H4 (cell line): ENCODE measurements at regions not wholly inside any gene's neighbourhood (a gene's known extent, or its start where the extent isn't known, plus 50 kb on each side); places are given as distances from the start of the nearest gene placed in this dataset.
"Not testable (repeated sequence)": the region's sequence is repeated elsewhere in the genome, so short reads cannot be mapped to it uniquely, and the experiment has no call there.

Source experiments
- DNase-seq: peaks from one replicate; pipeline ENCODE4 v3.0.0-alpha.2; 2015; ENCODE audit warnings: low spot score

DNA sequence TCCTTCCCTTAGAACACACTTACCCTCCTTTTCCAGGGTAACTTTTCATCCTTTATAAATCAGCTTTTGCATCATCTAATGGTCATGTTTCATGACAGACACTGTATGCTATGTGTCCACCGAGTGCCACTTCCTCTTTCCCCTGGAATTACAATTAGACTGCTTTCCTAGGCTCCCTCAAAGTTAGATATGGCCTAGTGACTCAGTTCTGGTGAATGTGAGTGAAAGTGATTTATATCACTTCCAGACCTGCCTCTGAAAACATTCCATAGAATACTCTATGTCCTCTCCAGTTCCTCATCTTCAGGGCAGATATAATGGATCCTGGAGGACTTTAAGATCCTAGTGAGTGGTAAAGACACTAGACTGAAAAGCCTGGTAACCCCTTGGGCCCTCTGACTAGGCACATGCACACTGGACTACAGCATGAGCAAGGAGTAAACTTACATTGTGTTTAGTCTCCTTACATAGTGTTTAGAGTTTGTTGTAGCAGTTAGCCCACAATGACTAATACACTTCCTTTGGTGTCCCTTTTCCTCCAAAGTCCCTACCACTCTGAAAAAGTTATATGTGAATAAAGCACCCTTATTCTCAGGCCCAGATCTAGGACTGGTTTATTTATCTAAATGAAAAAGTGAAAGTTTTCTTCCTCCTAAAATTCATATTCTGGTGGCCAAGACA is 59.3 kb downstream of the GPR88 start:
- DNase-seq: peak; percentile 70

DNA sequence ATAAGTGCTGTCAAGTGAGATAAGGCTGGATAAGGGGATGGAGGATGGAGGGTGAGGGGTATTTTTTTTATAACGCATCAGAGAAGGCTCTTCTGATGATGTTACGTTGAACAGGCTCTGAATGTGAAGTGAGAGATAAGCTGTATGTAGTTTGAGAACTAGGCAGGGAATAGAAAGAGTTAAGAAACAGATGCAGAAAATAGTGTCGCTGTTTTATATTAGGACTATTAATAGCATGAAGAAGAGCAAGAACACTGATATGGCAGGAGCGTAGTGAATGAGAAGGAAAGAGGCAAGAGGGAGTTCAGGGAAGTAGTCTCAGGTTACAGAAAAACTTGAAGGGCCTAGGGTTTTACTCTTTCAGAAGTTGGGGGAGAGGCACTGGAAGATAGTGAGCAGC is 59.8 kb downstream of the GPR88 start:
- no peak for DNase-seq

DNA sequence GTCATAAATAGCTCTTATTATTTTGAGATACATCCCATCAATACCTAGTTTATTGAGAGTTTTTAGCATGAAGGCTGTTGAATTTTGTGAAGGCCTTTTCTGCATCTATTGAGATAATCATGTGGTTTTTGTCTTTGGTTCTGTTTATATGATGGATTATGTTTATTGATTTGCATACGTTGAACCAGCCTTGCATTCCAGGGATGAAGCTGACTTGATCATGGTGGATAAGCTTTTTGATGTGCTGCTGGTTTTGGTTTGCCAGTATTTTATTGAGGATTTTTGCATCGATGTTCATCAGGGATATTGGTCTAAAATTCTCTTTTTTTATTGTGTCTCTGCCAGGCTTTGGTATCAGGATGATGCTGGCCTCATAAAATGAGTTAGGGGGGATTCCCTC is 62.4 kb downstream of the GPR88 start:
- DNase-seq: not testable (repeated sequence)

DNA sequence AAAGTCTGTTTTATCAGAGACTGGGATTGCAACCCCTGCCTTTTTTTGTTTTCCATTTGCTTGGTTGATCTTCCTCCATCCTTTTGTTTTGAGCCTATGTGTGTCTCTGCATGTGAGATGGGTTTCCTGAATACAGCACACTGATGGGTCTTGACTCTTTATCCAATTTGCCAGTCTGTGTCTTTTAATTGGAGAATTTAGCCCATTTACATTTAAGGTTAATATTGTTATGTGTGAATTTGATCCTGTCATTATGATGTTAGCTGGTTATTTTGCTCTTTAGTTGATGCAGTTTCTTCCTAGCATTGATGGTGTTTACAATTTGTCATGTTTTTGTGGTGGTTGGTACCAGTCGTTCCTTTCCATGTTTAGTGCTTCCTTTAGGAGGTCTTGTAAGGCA is 64.1 kb downstream of the GPR88 start:
- DNase-seq: not testable (repeated sequence)

DNA sequence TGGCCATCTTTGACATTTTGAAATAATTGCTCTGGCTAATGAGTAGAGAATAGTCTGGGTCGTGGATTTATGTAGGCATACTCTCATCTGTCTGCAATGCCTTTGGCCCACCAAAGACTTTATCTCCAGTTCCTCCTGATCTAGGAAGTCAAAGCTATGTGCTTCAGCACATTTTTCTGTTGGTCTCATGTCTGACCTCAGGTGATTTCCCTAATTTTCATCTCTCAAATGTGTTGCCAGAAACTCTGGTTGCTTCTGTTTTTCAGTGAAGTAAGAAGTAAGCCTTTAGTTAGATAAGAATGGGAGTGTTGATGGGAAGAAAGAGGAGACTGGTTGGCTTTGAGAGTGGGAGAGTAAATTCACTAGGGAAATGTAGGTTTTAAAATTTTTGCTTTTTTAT is 66.4 kb downstream of the GPR88 start:
- DNase-seq: no peak

DNA sequence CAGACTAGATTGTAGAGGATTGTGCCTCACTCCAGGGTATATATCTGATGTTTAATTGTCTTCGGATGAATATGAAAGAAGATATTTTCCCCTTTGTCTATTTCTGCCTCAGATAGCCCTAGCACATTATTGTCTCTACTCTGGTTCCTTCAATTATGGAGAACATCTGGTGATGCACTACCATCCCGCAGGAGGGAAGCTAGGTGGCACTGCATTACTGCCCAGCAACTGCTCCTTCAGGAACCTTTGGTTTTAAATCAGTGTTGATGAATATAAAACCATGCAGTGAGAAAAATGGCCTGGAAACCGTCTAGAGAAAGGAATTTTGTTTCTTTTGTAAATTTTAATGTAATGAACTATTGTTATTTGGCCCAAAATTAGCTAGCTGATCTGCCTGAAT is 68.5 kb downstream of the GPR88 start:
- peak; percentile 60 for DNase-seq

DNA sequence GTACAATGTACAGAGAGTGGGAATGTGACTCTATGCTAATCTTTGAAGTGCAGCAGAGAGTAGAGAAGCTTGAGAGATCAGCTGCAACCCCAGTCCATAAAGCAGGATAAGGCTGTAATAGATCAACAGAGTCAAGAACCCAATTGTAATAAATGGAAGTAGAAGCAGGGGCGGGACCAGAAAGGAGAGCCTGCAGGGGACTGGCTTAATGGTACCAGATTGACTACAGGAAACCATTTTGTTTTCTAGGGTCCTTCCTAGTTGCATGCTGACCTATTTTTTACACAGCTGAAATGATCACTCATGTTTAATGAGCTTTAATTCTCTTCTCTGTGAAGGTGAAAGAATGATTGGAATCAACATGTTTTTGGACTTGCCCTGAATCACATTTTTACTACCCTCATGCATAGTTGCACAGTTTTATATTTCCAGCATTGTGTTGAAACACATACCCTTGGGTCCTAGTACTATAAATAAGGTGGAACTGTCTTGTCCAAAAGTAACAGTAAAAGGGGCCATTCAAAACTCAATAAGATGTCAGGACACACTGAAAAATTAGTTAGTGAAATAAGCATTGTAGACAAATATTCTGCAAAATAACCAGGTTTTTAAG is 69.8 kb downstream of the GPR88 start:
- DNase-seq: no peak

DNA sequence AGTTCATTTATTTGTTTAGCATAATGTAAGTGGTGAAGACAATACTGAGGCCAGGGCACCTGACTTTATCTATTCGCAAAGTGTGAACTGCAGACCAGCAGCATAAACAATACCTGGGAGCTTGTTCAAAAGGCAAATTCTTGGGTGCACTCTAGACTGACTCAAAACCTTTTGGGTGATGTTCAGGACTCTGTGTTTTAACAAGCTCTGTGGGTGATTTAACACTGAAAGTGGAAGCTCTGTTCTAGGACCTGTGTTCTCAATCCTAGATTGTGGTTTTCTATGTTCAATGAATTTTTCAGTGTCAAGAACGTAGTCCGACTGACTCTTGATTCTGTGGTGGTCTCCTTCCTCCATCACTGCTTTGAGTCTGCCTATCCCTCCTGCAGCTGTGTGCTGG is 71.9 kb downstream of the GPR88 start:
- no peak for DNase-seq

DNA sequence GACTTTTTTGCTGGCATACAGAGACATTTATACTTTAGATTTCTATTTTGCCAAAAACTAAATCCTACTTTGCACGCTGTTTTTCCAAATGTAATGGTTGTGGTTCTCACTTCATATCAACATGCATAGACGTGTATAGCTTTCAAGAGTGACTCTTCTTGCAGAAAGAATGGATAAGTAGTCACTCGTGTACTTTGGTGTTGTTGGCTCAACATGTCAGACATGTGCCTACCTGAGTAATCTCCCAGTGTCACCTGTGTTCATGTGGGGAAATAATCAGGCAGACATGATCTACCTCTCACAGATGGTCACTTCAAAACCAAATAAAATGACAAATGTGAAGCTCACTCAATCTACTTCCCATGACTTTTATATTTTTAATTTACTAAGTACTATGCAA is 73.1 kb downstream of the GPR88 start:
- no peak for DNase-seq

DNA sequence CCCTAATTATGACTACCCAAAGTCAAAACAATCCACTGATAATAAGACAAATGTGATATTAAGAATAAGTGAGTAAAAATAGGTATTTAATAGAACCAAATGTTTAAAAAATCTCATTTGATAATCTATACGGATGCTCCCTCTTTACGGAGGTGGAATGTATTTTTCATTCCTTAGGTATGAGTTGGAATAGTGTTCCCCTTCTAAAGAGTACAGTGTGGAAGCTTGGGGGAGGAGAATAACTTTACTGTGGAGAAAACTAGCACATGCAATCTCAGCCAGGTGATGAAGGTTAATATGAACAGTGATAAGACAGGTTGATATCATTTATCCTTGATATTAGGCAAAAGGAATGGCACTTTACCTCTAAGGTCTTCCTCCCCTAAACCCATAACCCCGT is 74.6 kb downstream of the GPR88 start:
- DNase-seq: no peak

DNA sequence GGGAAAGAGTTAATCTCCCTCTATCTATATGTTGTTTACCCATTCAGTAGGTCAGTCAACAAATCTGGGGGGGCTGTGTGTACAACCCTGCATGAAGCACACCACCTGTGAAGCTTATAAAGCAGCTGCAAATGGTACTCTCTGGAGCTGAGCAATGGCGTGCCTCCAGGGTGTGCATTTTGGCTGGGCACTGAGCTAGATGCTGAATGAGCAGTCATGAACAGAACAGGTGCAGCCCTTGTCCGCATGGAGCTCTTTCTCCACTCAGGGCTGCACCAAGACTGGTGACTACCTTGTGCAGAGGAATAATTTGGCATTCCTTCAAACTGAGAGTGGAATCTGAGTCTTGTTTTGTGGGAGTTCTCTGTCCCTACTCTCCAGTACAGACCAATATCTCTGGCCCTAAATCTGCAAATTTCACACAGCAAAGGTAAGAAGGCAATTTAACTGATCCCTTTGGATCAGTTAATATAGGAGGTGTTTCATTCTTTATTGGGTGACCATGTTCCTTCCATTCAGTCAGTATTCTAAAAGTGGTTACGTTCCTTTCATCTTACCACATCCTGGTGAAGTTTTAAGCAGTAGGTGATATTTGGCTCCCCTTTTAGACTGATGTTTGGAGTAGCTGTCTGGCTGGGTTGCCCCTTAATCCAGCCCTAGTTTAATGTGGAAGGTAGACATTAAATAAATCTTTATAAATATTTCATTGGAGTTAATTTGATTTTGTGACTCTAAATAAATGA is 76.0 kb downstream of the GPR88 start:
- DNase-seq: no peak

DNA sequence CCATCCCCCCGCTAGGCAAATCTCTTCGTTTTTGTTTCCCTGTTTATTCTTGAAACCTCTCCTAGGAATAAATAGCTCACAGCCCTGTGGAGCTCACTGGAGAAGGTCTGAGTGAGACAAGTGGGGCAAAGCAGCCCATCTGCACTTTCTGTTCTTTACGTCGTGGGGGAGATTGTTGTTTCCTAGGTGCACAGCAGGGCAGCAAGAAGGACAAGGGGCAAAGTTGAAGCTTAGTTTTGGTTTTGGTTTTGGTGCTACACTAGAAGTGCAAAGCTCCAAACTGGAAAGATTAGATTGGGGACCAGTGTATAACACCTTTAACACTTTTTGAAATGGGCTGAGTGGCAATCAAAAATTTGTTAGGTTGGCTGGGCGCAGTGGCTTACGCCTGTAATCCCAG is 76.6 kb downstream of the GPR88 start:
- DNase-seq: no peak

DNA sequence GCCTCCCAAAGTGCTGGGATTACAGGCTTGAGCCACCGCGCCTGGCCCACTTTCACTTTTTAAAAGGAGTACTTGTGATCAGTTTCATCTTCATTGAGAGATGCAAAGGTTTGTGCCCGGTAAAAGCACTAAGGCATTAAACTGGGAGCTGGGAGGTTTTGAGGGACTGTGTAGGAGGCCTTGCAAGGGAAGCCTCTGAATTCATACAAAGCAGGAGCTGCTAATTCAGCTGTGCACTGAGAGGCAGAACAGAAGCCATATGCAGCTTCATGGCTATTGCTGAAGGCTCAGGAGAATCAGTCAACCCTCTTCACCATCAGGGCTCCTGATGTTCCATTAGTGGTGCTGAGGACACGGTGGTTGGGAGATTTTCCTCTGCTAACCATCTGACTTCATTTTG is 77.7 kb downstream of the GPR88 start:
- no peak for DNase-seq

DNA sequence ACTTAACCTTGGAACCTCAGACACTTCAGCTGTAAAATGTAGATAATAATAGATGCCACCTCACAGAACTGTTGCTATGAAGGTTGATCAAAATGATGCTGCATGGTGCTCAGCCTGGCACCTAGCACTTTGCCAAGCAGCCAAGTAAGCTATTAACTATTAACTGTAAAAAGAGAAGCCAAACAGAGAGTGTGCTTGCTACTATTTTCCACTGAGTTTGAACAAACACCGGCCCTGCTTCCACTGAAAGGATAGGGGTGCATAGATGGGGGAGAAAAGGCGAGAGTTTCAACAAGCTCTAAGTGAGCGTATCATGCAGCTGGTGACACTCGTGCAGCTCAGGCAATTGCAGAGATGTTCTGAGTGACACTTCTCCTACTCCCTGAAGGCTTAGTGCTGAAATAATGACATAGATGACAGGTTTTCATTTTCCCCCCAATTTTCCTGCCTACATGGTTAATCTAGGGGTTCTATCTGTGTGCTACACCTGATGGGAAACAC is 78.2 kb downstream of the GPR88 start:
- no peak for DNase-seq

DNA sequence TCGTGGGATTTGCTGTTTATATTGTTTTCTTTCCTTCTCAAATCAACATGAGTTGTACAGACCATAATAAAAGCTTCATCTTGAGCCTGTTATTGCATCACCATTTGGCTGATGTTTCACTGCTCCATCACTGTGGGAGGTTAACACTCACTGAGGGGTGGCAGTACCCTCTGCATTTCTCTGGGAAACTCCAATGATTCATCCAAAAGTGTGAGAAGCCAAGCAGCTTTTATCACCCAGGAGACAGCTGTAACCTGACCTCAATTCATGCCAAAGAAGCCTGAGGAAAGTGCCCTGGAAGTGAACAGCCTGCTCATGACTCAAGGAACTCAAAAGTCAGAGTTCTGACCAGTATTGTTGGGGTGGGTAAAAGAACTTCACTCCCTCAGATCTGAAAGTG is 84.1 kb downstream of the GPR88 start:
- peak; percentile 89 for DNase-seq

DNA sequence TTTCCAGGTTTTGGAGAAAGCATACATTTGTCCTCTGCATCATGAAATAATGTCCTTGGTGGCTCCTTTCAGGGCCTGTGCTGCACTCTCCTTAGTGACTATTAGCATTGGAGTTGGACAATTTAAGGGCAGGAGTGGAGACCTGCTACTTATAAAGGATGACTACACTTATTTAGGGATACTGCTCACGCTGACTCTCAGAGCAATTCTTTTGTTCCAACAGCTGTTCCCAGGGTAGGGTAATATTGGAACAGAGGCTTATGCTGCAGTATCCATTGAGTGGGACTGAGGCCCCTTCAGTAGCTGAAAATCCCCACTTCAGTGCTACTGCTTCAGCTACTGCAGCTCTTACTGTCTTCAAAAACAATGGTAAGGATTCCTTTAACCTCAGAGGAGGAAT is 84.6 kb downstream of the GPR88 start:
- no peak for DNase-seq

DNA sequence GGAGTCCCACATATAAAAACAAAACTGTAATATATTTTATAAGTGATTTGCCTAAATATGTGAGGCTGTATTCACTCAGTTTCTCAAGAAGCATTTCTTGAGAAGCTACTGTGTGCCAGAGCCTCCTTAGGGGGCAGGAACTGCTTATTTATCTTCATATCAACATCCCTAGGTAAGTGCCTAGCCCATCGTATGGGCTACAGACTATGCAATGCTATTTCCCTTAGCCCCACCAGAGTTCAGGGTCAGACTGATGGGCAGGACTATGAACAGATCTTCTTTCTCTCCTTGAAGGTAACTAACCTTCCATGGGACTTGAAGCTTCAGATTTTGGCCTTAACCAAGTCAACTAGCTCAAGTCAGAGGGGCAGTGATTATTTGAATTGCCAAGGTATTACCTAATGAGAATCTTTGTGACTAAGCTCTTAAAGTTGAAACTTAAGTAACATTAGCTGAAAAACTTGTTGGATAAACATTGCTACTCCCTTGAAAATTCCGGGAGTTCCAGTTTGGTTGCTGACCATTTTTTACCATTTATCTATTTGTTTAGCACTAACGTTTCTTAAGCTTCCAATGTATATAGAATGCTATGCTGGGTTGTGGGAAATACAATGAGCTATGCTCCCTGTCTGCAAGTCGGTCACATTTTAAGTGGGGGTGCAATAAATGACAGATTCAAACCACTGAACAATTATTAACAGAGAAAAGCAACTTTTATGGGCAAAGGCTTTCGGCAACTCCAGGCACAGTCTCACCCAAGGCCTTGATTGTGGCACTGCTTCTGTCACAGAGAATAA is 85.2 kb downstream of the GPR88 start:
- peak; percentile 25 for DNase-seq

DNA sequence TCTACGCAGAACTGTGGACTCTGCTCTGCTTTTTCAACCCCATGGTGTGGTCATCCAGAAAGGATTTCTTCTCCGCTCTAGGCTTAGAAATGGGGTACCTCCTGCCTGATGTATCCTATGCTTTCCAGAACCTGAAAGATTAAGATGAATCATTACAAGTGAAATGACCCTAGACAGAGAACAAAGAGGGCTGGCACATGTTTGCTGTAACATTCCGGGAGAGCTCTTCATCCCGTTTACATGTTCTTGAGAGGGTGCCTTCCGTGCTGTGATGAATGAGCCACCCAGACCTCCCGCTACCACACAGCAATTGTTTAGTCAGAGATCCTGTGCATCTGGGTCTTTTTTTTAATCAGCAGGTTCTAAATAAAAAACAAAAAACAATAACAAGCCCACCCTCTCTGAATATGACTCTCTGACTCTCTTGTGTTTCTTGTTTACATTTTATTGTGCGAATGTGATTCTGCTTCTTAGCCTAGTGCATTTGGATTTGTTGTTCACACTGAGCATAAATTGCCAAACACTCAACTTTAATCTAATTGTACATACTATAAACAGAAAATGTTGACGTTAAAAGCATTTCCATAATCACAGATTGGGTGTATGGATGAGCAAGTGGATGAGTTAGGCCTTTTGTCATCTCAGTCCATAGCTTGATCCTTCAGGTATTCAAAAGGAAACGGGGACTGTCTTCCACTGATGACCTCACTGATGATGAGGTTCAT is 87.1 kb downstream of the GPR88 start:
- DNase-seq: no peak

DNA sequence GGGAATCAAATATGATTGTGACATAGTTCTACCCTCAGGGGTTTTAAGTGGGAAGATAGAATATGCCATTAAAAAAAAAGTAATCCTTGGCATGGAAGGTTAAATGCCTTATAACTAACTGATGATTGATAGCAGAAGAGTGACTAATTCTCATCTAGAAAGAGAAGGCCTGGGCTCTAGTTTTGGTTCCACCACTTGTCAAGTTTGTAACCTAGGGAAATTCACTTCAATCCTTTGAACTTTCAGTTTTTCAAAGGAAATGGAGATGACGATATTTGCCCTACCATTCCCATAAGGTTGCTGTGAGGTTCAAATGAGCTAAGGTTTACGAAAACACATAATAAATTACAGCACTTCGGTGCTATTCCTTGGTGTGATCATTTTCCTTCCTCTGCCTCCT is 88.5 kb downstream of the GPR88 start:
- no peak for DNase-seq

DNA sequence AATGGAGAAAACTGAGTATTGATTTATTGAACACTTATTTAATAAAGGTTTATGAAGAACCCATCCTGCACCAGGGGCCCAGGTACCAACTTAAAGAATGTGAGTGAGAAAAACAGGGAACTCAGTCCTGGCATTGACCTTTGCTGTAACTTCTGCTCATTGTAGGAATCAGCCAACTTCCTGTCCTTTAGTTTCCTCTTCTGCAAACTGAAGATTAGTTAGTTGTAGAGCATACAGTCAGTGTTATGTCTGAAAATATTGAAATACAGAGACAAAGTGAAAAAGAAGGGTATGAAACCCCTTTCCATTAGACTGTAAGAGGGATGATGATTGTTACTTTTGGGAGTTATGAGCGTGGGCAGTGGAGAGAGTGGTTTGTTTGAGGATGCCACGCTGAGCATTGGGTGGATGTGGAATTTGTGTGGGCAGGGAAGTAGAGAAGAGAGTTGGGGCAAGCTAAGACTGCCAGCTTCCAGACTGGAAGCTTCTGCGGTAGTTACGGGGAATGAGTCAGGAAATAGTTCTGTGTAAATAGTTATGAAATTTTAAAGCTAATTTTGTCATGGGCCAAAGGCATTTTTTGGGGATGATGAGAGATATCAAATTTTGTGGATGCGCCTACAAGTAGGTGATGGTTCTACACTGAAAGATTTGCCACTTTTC is 89.2 kb downstream of the GPR88 start:
- DNase-seq: peak; percentile 36

DNA sequence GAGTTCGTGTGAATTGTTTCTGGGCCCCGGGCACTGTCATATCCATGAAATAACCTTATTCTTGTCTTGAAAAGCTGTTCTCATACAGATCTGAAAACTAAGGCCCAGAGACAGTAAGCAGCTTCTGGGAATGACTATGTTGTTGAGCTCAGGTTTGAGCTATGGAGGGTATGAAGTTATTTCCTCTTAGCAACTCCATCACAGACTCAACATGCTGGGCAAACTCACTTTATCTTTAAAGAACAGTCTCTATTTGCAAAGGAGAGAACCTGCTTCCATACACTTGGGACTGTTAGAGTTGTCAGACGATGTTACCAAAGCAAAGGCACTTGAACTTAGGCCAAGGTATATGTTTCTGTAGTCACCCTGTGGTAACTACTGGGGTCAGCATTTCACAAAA is 90.0 kb downstream of the GPR88 start:
- no peak for DNase-seq
